GM12878 (cell line): ENCODE measurements at regions not wholly inside any gene's neighbourhood (a gene's known extent, or its start where the extent isn't known, plus 50 kb on each side); places are given as distances from the start of the nearest gene placed in this dataset.

Source experiments
- ATAC-seq: fragments of 200-7000 bp; cut with Tn5 transposase; 3 replicates; pipeline ENCODE4 v1.9.1; 2020; ENCODE audit warnings: mild to moderate bottlenecking, moderate library complexity
- BruUV-seq: library from RNA; stranded (reverse); fragments of 400-500 nt; replicated peaks from 2 replicates; lab custom pipeline; 2021; lab: Mats Ljungman, UMichigan
- CTCF ChIA-PET: fragments of 300-600 bp; sonication (Branson Sonifier 250); formaldehyde crosslinking; extraction: SDS; loops from one replicate; lab custom pipeline; 2021; ENCODE audit warnings: inconsistent platforms; lab: Yijun Ruan, JAX
- POLR2A ChIA-PET: fragments of 350-600 bp; formaldehyde crosslinking; extraction: SDS; loops from one replicate; lab custom pipeline; 2021; ENCODE audit warnings: inconsistent platforms; lab: Charles Lee
- RAD21 ChIA-PET: fragments of 300-600 bp; sonication (Branson Sonifier 250); formaldehyde crosslinking; loops from one replicate; lab custom pipeline; 2023; ENCODE audit warnings: antibody characterized with exemption; ENCODE audit not compliant: unreplicated experiment; lab: Charles Lee
- SMC1A ChIA-PET: fragments of 300-600 bp; sonication (Branson Sonifier 250); formaldehyde crosslinking; loops from one replicate; lab custom pipeline; 2023; ENCODE audit not compliant: unreplicated experiment, uncharacterized antibody; lab: Charles Lee
- DNase-seq: peaks from one replicate; pipeline ENCODE4 v3.0.0-alpha.2; 2011; ENCODE audit warnings: low read depth, low spot score
- FAIRE-seq: peaks from 3 replicates; lab custom pipeline; 2011; peaks lifted over from hg19 to GRCh38; lab: Jason Lieb, UNC
- H2AFZ ChIP-seq: 2 replicates; pipeline ENCODE4 v1.6.0; 2011; ENCODE audit warnings: low read depth, low read length, control low read depth; ENCODE audit not compliant: control insufficient read depth
- H3K27ac ChIP-seq: 2 replicates; pipeline ENCODE4 v1.5.1; 2011; ENCODE audit warnings: control low read depth; ENCODE audit not compliant: control insufficient read depth, insufficient read depth
- H3K27me3 ChIP-seq, 2 experiments: replicated peaks in 1 of 2; 2 replicates each; pipeline versions ENCODE4 v1.6.0 to v1.6.1; 2011; ENCODE audit warnings: low read length in 1 of 2; ENCODE audit not compliant: control insufficient read depth in 2 of 2, insufficient read depth in 2 of 2
- H3K36me3 ChIP-seq, 2 experiments: 2 replicates each; pipeline ENCODE4 v1.5.1; 2011; ENCODE audit warnings: low read length in 1 of 2; ENCODE audit not compliant: control insufficient read depth in 2 of 2, insufficient read depth in 2 of 2
- H3K4me1 ChIP-seq: 2 replicates; pipeline ENCODE4 v1.6.1; 2011; ENCODE audit warnings: mild to moderate bottlenecking, low read length, moderate library complexity, mixed read lengths; ENCODE audit not compliant: control insufficient read depth, insufficient read depth
- H3K4me2 ChIP-seq: 2 replicates; pipeline ENCODE4 v1.6.0; 2011; ENCODE audit warnings: control low read depth; ENCODE audit not compliant: control insufficient read depth, insufficient read depth
- H3K4me3 ChIP-seq: fragments of 200-600 bp; sonication (generic); 2 replicates; pipeline ENCODE4 v1.5.1; 2016
- H3K79me2 ChIP-seq: 2 replicates; pipeline ENCODE4 v1.6.0; 2011; ENCODE audit warnings: low read length; ENCODE audit not compliant: control insufficient read depth, insufficient read depth
- H3K9ac ChIP-seq: 2 replicates; pipeline ENCODE4 v1.8.0; 2011; ENCODE audit warnings: low read length, control low read depth, mixed read lengths; ENCODE audit not compliant: control insufficient read depth, insufficient read depth
- H3K9me3 ChIP-seq: replicated peaks from 3 replicates; pipeline ENCODE4 v1.5.1; 2011; ENCODE audit warnings: mild to moderate bottlenecking, low read length; ENCODE audit not compliant: control insufficient read depth, insufficient read depth
- H4K20me1 ChIP-seq: 2 replicates; pipeline ENCODE4 v1.6.0; 2011; ENCODE audit not compliant: control insufficient read depth, insufficient read depth
- BCL3 ChIP-seq: IDR thresholded peaks from 2 replicates; pipeline ENCODE4 v1.6.1; 2011; ENCODE audit warnings: borderline replicate concordance, low read depth, mild to moderate bottlenecking, moderate library complexity, low read length; ENCODE audit not compliant: insufficient read depth, poor library complexity, severe bottlenecking
- CHD2 ChIP-seq: IDR thresholded peaks from 2 replicates; pipeline ENCODE4 v1.6.1; 2011; ENCODE audit warnings: low read depth, low read length, improper control_type of control experiment, borderline replicate concordance
- EED ChIP-seq: sonication (generic); IDR thresholded peaks from 2 replicates; pipeline ENCODE4 v1.6.1; 2016; ENCODE audit warnings: antibody characterized with exemption, low read depth
- IRF4 ChIP-seq: IDR thresholded peaks from 2 replicates; pipeline ENCODE4 v1.6.1; 2011; ENCODE audit warnings: low read depth, low read length
- KLF5 ChIP-seq: fragments of 450-650 bp; IDR thresholded peaks from 2 replicates; pipeline ENCODE4 v1.6.1; 2014; ENCODE audit warnings: mild to moderate bottlenecking; ENCODE audit not compliant: partially characterized antibody
- LARP7 ChIP-seq: fragments of 450-650 bp; IDR thresholded peaks from 2 replicates; pipeline ENCODE4 v1.6.1; 2017; ENCODE audit warnings: mild to moderate bottlenecking
- MYB ChIP-seq: fragments of 150-350 bp; IDR thresholded peaks from 2 replicates; pipeline ENCODE4 v1.6.1; 2014; ENCODE audit warnings: mild to moderate bottlenecking, low read depth, low read length, borderline replicate concordance
- POLR2A ChIP-seq: IDR thresholded peaks from 2 replicates; pipeline ENCODE4 v1.6.1; 2011; ENCODE audit warnings: low read depth, mild to moderate bottlenecking, low read length
- POLR2AphosphoS5 ChIP-seq: IDR thresholded peaks from 2 replicates; pipeline ENCODE4 v1.6.1; 2011; ENCODE audit warnings: mild to moderate bottlenecking, low read length, inconsistent platforms
- RELB ChIP-seq: fragments of 450-650 bp; IDR thresholded peaks from 2 replicates; pipeline ENCODE4 v1.6.1; 2017; ENCODE audit warnings: low read depth, mild to moderate bottlenecking, moderate library complexity
- SRF ChIP-seq, 2 experiments: IDR thresholded peaks; 2 replicates each; pipeline ENCODE4 v1.6.1; 2011; ENCODE audit warnings: low read depth in 2 of 2, low read length in 2 of 2, mild to moderate bottlenecking in 1 of 2, moderate library complexity in 1 of 2
- STAT1 ChIP-seq: fragments of 450-650 bp; conservative IDR thresholded peaks from 2 replicates; pipeline ENCODE4 v1.6.1; 2014; ENCODE audit warnings: antibody characterized with exemption, mild to moderate bottlenecking
- TAF1 ChIP-seq: IDR thresholded peaks from 2 replicates; pipeline ENCODE4 v1.6.1; 2011; ENCODE audit warnings: mild to moderate bottlenecking, low read depth, low read length, borderline replicate concordance
- WRNIP1 ChIP-seq: IDR thresholded peaks from 2 replicates; pipeline ENCODE4 v1.6.1; 2011; ENCODE audit warnings: low read depth, low read length, improper control_type of control experiment, borderline replicate concordance
- YBX1 ChIP-seq: fragments of 450-650 bp; IDR thresholded peaks from 2 replicates; pipeline ENCODE4 v1.6.1; 2016; ENCODE audit warnings: antibody characterized with exemption
- ZNF384 ChIP-seq: IDR thresholded peaks from 2 replicates; pipeline ENCODE4 v1.6.1; 2012; ENCODE audit warnings: low read depth, mild to moderate bottlenecking, low read length, improper control_type of control experiment, borderline replicate concordance
- in situ Hi-C: fragments of 300-500 bp; cut with MboI; formaldehyde crosslinking; loops from 9 replicates; pipeline ENCODE4 v1.14.3; 2018; ENCODE audit warnings: mixed read lengths
- intact Hi-C: fragments of 100-400 bp; cut with micrococcal nuclease; formaldehyde crosslinking; loops from one replicate; pipeline ENCODE4 v1.14.2; 2022; ENCODE audit not compliant: unreplicated experiment

GRCh38 chr1:96550061-96550460 lies 171.5 kb upstream of the PTBP2 start:
- ChIA-PET SMC1A (no interaction called here), CTCF (no interaction called here), POLR2A (no interaction called here), RAD21 (no interaction called here)
- no peak overlapping the region for H3K4me3 ChIP-seq
- TF ChIP-seq RELB = no peak
- TF ChIP-seq ZNF384 = no peak
- TF ChIP-seq KLF5 = no peak
- TF ChIP-seq CHD2 = no peak
- no peak for TF ChIP-seq MYB
- TF ChIP-seq SRF (IDR thresholded peaks at IDR 0.05; ENCODE audit: low read depth in 2 of 2, low read length in 2 of 2) = no peak
- no peak for TF ChIP-seq WRNIP1
- no peak overlapping the region for H3K9ac ChIP-seq
- H3K4me1 ChIP-seq = no peaks in the 10 kb centered on the region
- no peaks in the 10 kb centered on the region for H3K36me3 ChIP-seq
- H3K4me2 ChIP-seq = no peak overlapping the region
- no peaks in the 10 kb centered on the region for H3K9me3 ChIP-seq
- BruUV-seq = no TSS peak
- no peak for DNase-seq
- no peak for ATAC-seq
- H3K79me2 ChIP-seq = no peaks in the 10 kb centered on the region
- no peak overlapping the region for H3K27ac ChIP-seq
- H4K20me1 ChIP-seq = no peaks in the 10 kb centered on the region
- no peak overlapping the region for H2AFZ ChIP-seq
- H3K27me3 ChIP-seq = no peaks in the 10 kb centered on the region
- in situ Hi-C loops = no loop called here
- intact Hi-C loops = no loop called here
- no peak for FAIRE-seq

GRCh38 chr1:96552451-96552850 lies 169.1 kb upstream of the PTBP2 start:
- DNase-seq = no peak
- Histone ChIP-seq H4K20me1 (no peaks in the 10 kb centered on the region), H3K27ac (no peak overlapping the region), H3K4me3 (no peak overlapping the region), H3K36me3 (no peaks in the 10 kb centered on the region), H3K4me1 (no peaks in the 10 kb centered on the region), H3K79me2 (no peaks in the 10 kb centered on the region), H3K9ac (no peak overlapping the region), H3K4me2 (no peak overlapping the region), H2AFZ (no peak overlapping the region), H3K27me3 (no peaks in the 10 kb centered on the region), H3K9me3 (no peaks in the 10 kb centered on the region)
- no TSS peak for BruUV-seq
- in situ Hi-C loops (no loop called here), intact Hi-C loops (no loop called here)
- CTCF ChIA-PET = no interaction called here
- no peak for ATAC-seq
- RAD21 ChIA-PET = no interaction called here
- SMC1A ChIA-PET = no interaction called here
- FAIRE-seq = no peak
- POLR2A ChIA-PET = interaction anchor here (0.5 kb wide), 1 partner anchor 1029 kb away, joined by 3 read pairs; no protein-coding TSS in a partner anchor
- TF ChIP-seq BCL3 (no peak), LARP7 (no peak), EED (no peak), POLR2AphosphoS5 (no peak), YBX1 (no peak), STAT1 (no peak), TAF1 (no peak), POLR2A (no peak), IRF4 (no peak)
